ENCODE measurements at regions not wholly inside any gene's neighbourhood (a gene's known extent, or its start where the extent isn't known, plus 50 kb on each side); places are given as distances from the start of the nearest gene placed in this dataset.
A peak's percentile ranks its signal among the peaks of the same experiment; 100 is the strongest.

DNA sequence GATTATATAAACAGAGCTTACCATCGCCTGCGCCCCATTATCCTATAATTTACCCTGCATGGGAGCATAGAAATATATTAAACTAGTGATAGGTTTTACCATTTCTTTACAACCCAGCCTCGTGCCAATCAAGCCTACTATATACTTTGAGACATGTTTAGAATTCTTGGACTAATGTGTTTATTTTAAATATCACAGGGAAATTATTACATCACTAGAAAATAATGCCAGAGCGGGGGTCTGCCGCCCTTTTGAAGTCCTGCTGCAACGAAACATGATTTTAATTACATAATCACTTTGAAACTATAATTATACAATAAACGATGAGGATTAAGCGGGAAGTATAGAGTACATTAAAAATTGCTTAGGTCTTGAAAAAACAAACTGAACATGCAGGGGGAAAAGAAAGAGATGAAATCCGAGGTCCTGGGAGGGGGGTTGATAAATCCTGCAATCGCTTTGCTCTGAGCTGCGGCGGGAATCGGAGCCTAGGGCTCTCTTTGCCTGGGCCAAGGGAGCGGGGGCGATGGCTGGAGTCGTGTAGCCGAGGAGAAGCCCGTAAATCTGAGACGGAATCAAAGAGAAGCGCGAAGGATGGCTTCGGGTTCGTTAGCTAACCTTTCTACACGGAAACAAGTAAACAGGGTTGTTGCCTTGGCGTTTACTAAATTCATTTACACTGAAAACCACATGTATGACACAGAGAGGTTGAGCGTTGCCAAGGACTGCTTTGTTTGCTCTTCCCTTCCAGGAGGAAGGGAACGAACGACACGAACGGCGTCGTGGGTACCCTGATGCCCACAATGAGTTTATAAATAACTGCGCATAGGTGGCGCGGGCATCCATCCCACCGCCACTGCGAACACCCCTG, 127.6 kb downstream of the TMEM174 start:
- no peak for DNase-seq
- no peak for ATAC-seq
- no peak overlapping the region for H3K27ac ChIP-seq
- H3K36me3 ChIP-seq, result no peaks in the 10 kb centered on the region
- TF ChIP-seq, protein P1, sequence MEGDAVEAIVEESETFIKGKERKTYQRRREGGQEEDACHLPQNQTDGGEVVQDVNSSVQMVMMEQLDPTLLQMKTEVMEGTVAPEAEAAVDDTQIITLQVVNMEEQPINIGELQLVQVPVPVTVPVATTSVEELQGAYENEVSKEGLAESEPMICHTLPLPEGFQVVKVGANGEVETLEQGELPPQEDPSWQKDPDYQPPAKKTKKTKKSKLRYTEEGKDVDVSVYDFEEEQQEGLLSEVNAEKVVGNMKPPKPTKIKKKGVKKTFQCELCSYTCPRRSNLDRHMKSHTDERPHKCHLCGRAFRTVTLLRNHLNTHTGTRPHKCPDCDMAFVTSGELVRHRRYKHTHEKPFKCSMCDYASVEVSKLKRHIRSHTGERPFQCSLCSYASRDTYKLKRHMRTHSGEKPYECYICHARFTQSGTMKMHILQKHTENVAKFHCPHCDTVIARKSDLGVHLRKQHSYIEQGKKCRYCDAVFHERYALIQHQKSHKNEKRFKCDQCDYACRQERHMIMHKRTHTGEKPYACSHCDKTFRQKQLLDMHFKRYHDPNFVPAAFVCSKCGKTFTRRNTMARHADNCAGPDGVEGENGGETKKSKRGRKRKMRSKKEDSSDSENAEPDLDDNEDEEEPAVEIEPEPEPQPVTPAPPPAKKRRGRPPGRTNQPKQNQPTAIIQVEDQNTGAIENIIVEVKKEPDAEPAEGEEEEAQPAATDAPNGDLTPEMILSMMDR (IDR thresholded peaks at IDR 0.05), result no peak
- intact Hi-C loops (cut with DNase I), result no loop called here
- H3K4me3 ChIP-seq, result no peak overlapping the region
- peaks cover 0 to 9% of the 10 kb centered on the region in 2 donors for H3K4me1 ChIP-seq
- H3K9me3 ChIP-seq, result no peaks in the 10 kb centered on the region
- peaks cover 97 to 100% of the 10 kb centered on the region in 2 donors for H3K27me3 ChIP-seq

DNA sequence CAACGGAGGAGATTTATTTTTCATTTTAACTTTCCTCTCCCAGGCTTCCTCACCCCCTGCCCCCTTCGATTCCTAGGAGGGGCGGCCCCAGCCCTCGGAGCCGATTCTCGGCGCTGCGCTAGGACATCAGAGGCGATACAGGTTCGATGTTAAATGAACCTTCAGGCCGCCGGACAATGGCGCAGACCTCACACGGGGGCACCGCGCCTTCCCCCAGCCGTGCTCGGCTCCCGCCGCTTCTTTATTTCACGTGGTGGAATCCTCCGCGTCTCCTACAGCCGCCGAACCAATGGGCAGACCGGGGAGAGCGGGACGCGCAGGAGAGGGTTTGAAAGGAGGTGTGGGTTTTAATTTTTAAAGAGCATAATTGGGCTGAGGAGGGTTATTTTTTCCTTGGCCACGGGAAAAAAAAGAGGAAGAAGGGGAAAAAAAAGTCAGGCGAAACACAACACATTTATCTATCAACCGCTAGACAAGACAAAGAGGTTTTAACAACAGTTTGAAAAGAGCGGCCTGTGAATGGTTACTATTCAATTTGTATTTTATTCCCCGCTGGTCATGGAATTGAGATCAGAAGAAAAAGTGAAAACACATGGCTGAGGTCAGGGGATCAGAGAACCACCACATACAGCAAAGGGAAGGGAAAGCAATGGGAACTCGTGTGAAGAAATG, 126.8 kb downstream of the TMEM174 start:
- H3K27me3 ChIP-seq, result peaks cover 89 to 100% of the 10 kb centered on the region in 2 donors
- no peak overlapping the region for H3K27ac ChIP-seq
- H3K9me3 ChIP-seq, result no peaks in the 10 kb centered on the region
- H3K36me3 ChIP-seq, result no peaks in the 10 kb centered on the region
- intact Hi-C loops (cut with DNase I), result loop anchor here in 1 of 2 donors (5.0 kb wide), 1 partner anchor 138 kb away; no protein-coding TSS in a partner anchor
- TF ChIP-seq, protein P1 (IDR thresholded peaks at IDR 0.05), result no peak
- ATAC-seq (no peak), DNase-seq (no peak)
- H3K4me3 ChIP-seq, result no peak overlapping the region
- H3K4me1 ChIP-seq, result peaks cover 0 to 9% of the 10 kb centered on the region in 2 donors

DNA sequence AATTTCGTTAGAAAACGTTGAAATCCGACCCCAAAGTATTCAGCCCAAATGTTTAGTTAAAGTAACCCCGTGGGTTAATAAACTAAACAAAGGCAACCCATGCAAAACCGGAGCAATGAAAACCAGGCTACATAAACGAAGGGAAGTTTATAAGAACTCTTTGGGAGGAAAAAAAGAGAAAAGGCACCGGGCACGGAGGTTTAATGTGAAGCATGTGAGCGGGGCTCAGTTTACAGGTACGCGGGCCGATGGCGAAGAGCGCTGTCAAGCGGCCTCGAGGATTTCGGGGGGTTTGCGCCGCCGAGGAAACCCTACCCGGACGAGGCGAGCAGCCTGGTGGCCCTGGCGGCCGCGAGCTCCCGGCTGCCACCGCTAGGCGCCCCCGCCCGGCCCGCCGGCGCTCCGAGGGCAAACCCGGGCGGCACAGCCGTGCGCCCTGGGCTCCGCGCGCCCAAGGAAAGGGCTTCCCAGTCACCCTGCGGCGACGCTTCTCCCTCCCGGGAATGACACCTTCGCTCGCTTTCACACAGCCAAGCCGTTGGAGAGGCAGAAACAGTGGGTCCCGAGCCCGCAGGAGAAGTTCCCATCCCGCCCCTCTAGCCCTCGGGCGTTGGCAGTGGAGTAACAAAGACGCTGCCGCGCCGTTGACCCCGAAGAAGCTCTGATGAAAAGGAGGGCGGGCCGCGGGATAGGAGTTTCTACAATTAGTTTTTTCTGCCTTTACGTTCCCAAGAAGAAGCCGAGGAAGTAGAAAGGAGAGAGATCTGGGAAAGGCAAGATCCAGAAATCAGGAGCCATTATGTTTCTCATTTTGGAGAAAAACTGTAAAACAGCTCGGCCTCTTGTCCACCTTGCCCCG, 126.0 kb downstream of the TMEM174 start:
- TF ChIP-seq, protein P1 (IDR thresholded peaks at IDR 0.05), result no peak
- Histone ChIP-seq H3K27me3 (peaks cover 81 to 100% of the 10 kb centered on the region in 2 donors), H3K9me3 (no peaks in the 10 kb centered on the region), H3K4me3 (no peak overlapping the region), H3K4me1 (peaks cover 0 to 9% of the 10 kb centered on the region in 2 donors), H3K27ac (no peak overlapping the region), H3K36me3 (no peaks in the 10 kb centered on the region)
- ATAC-seq (peak; percentile 36), DNase-seq (no peak)
- intact Hi-C loops (cut with DNase I), result loop anchor here in 1 of 2 donors (5.0 kb wide), 1 partner anchor 138 kb away; no protein-coding TSS in a partner anchor

DNA sequence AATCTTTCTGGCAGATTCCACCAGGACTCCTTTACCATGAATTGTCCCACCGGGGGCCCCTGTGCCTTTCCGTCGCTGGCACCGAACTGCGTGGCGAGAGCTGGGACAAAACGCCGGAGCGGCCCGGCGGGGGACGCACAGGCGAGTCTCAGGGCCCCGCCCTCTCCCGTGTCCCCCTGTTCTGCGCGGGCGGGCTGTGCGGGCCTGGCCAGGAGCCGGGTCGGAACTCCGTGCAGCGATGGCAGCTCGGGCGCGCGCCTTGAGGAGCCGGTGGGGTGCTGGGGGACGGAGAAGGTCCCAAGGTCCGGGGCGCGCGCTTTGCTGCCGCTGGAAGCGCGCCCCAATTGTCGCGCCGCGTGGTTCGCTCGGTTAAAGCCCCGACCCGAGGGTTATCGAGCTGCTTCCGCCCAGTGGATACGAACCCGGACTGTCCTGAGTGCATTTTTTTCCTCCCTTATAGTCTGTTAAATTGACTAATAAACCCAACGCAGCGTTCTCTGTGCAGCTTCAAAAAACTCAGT, 125.3 kb downstream of the TMEM174 start:
- Histone ChIP-seq H3K27ac (no peak overlapping the region), H3K4me3 (no peak overlapping the region), H3K9me3 (no peaks in the 10 kb centered on the region), H3K27me3 (peaks cover 74 to 100% of the 10 kb centered on the region in 2 donors), H3K4me1 (peaks cover 0 to 9% of the 10 kb centered on the region in 2 donors), H3K36me3 (no peaks in the 10 kb centered on the region)
- no peak for ATAC-seq
- intact Hi-C loops (cut with DNase I), result loop anchor here in 1 of 2 donors (5.0 kb wide), 1 partner anchor 139 kb away; no protein-coding TSS in a partner anchor
- no peak for DNase-seq
- TF ChIP-seq, protein P1 (IDR thresholded peaks at IDR 0.05), result no peak
